Hepatocyte (in vitro differentiated cells): ENCODE measurements at regions not wholly inside any gene's neighbourhood (a gene's known extent, or its start where the extent isn't known, plus 50 kb on each side); places are given as distances from the start of the nearest gene placed in this dataset.

Source experiments
- DNase-seq: peaks from one replicate; pipeline ENCODE4 v3.0.0-alpha.2; 2016; ENCODE audit warnings: low spot score
- H2AFZ ChIP-seq: fragments of 200-600 bp; sonication (generic); 2 replicates; pipeline ENCODE4 v1.6.0; 2016; ENCODE audit warnings: antibody characterized with exemption, mild to moderate bottlenecking
- H3K27ac ChIP-seq: fragments of 200-600 bp; sonication (generic); 2 replicates; pipeline ENCODE4 v1.5.1; 2016; ENCODE audit warnings: mild to moderate bottlenecking
- H3K27me3 ChIP-seq: fragments of 200-600 bp; sonication (generic); 2 replicates; pipeline ENCODE4 v1.6.1; 2016
- H3K36me3 ChIP-seq: fragments of 200-600 bp; sonication (generic); replicated peaks from 2 replicates; pipeline ENCODE4 v1.5.1; 2016; ENCODE audit warnings: low read depth; ENCODE audit not compliant: insufficient read depth
- H3K4me1 ChIP-seq: fragments of 200-600 bp; sonication (generic); 2 replicates; pipeline ENCODE4 v1.5.1; 2016; ENCODE audit warnings: mild to moderate bottlenecking, moderate library complexity; ENCODE audit not compliant: insufficient read depth
- H3K4me2 ChIP-seq: fragments of 200-600 bp; sonication (generic); 2 replicates; pipeline ENCODE4 v1.6.0; 2016
- H3K4me3 ChIP-seq: fragments of 200-600 bp; sonication (generic); 2 replicates; pipeline ENCODE4 v1.5.1; 2016; ENCODE audit warnings: mild to moderate bottlenecking
- H3K79me2 ChIP-seq: fragments of 200-600 bp; sonication (generic); 2 replicates; pipeline ENCODE4 v1.6.0; 2017; ENCODE audit warnings: mild to moderate bottlenecking
- H3K9me2 ChIP-seq: fragments of 200-600 bp; sonication (generic); replicated peaks from 2 replicates; pipeline ENCODE4 v1.6.0; 2017; ENCODE audit warnings: mild to moderate bottlenecking; ENCODE audit not compliant: insufficient read depth
- H3K9me3 ChIP-seq: fragments of 200-600 bp; sonication (generic); 2 replicates; pipeline ENCODE4 v1.5.1; 2016; ENCODE audit warnings: low read depth, mild to moderate bottlenecking
- H4K20me1 ChIP-seq: fragments of 200-600 bp; sonication (generic); 2 replicates; pipeline ENCODE4 v1.6.0; 2016; ENCODE audit warnings: mild to moderate bottlenecking; ENCODE audit not compliant: insufficient read depth, poor library complexity, severe bottlenecking
- CTCF ChIP-seq: fragments of 200-600 bp; sonication (generic); IDR thresholded peaks from 2 replicates; pipeline ENCODE4 v1.5.1; 2016; ENCODE audit warnings: antibody characterized with exemption, mild to moderate bottlenecking; ENCODE audit not compliant: poor library complexity
- EZH2 ChIP-seq: fragments of 200-600 bp; sonication (generic); IDR thresholded peaks from 2 replicates; pipeline ENCODE4 v1.6.1; 2016; ENCODE audit warnings: antibody characterized with exemption, mild to moderate bottlenecking, borderline replicate concordance
- EZH2phosphoT487 ChIP-seq: fragments of 200-600 bp; sonication (generic); IDR thresholded peaks from one replicate; pipeline ENCODE4 v1.6.1; 2018; ENCODE audit warnings: antibody characterized with exemption, mild to moderate bottlenecking, low read depth, moderate library complexity; ENCODE audit not compliant: unreplicated experiment, severe bottlenecking
- WGBS: methylation state at CpG from one replicate; pipeline ENCODE4 v1.1.6; 2016; ENCODE audit warnings: low lambda C conversion rate; ENCODE audit errors: missing lambda C conversion rate; 5-methylcytosine and 5-hydroxymethylcytosine counted together

DNA sequence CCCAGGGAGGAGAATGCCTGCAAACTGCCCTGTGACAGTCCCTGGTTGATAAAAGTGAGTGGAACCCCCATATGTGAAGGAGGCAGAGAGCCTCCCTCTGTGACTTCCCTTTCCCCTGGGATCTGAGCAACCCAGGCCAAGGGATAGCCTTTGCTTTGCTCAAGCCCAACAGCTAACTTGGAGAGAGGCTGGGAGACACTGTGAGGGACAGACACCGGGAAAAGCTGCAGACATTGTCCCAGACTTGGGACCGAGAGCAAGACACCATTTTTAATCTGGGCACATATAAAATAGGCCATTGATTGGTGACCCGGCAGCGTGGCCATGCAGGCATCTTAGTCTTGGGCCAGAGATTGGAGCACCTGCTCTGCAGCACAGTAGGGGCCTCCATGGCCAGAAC lies 96.1 kb upstream of the SALL3 start:
- Histone ChIP-seq H3K9me3 (no peaks in the 10 kb centered on the region), H3K36me3 (no peaks in the 10 kb centered on the region), H3K79me2 (no peaks in the 10 kb centered on the region), H3K4me1 (no peaks in the 10 kb centered on the region), H3K27me3 (no peaks in the 10 kb centered on the region), H3K9me2 (no peaks in the 10 kb centered on the region), H3K4me3 (no peak overlapping the region), H4K20me1 (no peaks in the 10 kb centered on the region), H3K4me2 (no peak overlapping the region), H2AFZ (no peak overlapping the region), H3K27ac (no peak overlapping the region)
- DNase-seq = no peak
- TF ChIP-seq EZH2phosphoT487 (no peak), EZH2 (no peak), CTCF (no peak)
- 97% methylated on average over 4 of the region's 4 CpGs for WGBS

- DNase-seq = no peak
- H3K27ac ChIP-seq = no peak overlapping the region
- H3K9me2 ChIP-seq = no peaks in the 10 kb centered on the region
- no peaks in the 10 kb centered on the region for H3K36me3 ChIP-seq
- no peaks in the 10 kb centered on the region for H3K4me1 ChIP-seq
- H3K4me3 ChIP-seq = no peak overlapping the region
- no peaks in the 10 kb centered on the region for H4K20me1 ChIP-seq
- H3K4me2 ChIP-seq = no peak overlapping the region
- H2AFZ ChIP-seq = no peak overlapping the region
- H3K9me3 ChIP-seq = peaks cover 7% of the 10 kb centered on the region
- TF ChIP-seq EZH2 (no peak), EZH2phosphoT487 (no peak), CTCF (no peak)
- no peaks in the 10 kb centered on the region for H3K79me2 ChIP-seq
- no peaks in the 10 kb centered on the region for H3K27me3 ChIP-seq
- 92% methylated on average over 1 of the region's 1 CpG for WGBS
Measured at GRCh38 chr18:78884502-78884901, 95.1 kb upstream of the SALL3 start.

GRCh38 chr18:78889250-78889649 lies 90.4 kb upstream of the SALL3 start:
- no peak overlapping the region for H3K27ac ChIP-seq
- no peak for DNase-seq
- no peaks in the 10 kb centered on the region for H4K20me1 ChIP-seq
- H3K9me3 ChIP-seq = peaks cover 8% of the 10 kb centered on the region
- H3K36me3 ChIP-seq = no peaks in the 10 kb centered on the region
- no peak overlapping the region for H3K4me2 ChIP-seq
- H2AFZ ChIP-seq = no peak overlapping the region
- H3K4me1 ChIP-seq = no peaks in the 10 kb centered on the region
- H3K27me3 ChIP-seq = no peaks in the 10 kb centered on the region
- 86% methylated on average over 1 of the region's 1 CpG for WGBS
- no peaks in the 10 kb centered on the region for H3K9me2 ChIP-seq
- no peaks in the 10 kb centered on the region for H3K79me2 ChIP-seq
- no peak for TF ChIP-seq EZH2phosphoT487
- no peak for TF ChIP-seq EZH2
- TF ChIP-seq CTCF = no peak
- H3K4me3 ChIP-seq = no peak overlapping the region

DNA sequence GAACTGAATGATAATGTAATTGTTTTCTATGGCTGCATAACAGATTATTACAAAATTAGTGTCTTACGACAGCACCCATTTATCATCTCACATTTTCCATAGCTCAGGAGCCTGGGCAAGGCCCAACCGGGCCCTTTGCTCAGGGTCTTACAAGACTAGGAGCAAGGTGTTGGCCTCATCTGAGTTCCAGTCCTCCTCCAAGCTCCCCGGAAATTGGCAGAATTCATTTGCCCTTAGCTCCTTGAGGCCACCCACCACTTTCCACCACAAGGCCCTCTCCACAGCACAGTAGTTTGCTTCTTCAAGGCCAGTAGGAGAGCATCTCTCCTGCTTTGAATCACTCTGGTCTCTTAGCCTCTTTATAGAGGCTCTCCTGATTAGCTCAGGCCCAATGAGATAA lies 89.2 kb upstream of the SALL3 start:
- DNase-seq = no peak
- no peak overlapping the region for H2AFZ ChIP-seq
- H3K27ac ChIP-seq = no peak overlapping the region
- no peaks in the 10 kb centered on the region for H4K20me1 ChIP-seq
- no peaks in the 10 kb centered on the region for H3K79me2 ChIP-seq
- WGBS = 89% methylated on average over 3 of the region's 3 CpGs
- TF ChIP-seq EZH2 = no peak
- no peak for TF ChIP-seq CTCF
- no peak for TF ChIP-seq EZH2phosphoT487
- no peaks in the 10 kb centered on the region for H3K4me1 ChIP-seq
- H3K36me3 ChIP-seq = no peaks in the 10 kb centered on the region
- H3K27me3 ChIP-seq = no peaks in the 10 kb centered on the region
- H3K4me3 ChIP-seq = no peak overlapping the region
- no peaks in the 10 kb centered on the region for H3K9me2 ChIP-seq
- peaks cover 8% of the 10 kb centered on the region for H3K9me3 ChIP-seq
- no peak overlapping the region for H3K4me2 ChIP-seq
